OCI-LY1 (cell line): ENCODE measurements at regions not wholly inside any gene's neighbourhood (a gene's known extent, or its start where the extent isn't known, plus 50 kb on each side); places are given as distances from the start of the nearest gene placed in this dataset.

ENCODE experiments used
- EZH2 ChIP-seq: fragments of 200-600 bp; sonication (generic), shearing (Covaris generic); IDR thresholded peaks from 2 replicates; pipeline ENCODE4 v1.8.0; 2017; ENCODE audit warnings: borderline replicate concordance, mixed run types, mild to moderate bottlenecking, antibody characterized with exemption, low read length, moderate library complexity, mixed read lengths
- TF ChIP-seq, protein P1 (sequence below): fragments of 200-600 bp; sonication (generic), shearing (Covaris generic); IDR thresholded peaks from 2 replicates; pipeline ENCODE4 v1.5.1; 2017; ENCODE audit warnings: mild to moderate bottlenecking, antibody characterized with exemption, low read length, moderate library complexity, mixed read lengths

DNA sequence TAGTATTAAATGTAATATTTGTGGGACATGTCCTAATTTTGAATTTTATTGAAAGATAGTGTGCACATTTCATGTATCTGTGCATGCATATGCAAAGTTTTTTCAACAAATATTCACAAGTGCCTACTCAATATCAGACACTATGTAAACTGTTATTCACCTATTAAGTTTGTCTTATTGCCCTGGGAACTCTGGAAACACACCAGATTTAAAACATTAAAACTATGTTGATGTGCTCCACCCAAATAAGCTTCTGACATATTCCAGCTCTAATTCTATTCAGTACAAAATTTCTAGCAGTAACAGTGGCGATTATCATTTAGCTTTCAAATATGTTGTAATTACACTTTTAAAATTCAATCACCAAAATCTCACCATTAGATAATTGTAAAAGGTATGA lies 183.1 kb upstream of the TTC29 start:
- TF ChIP-seq, protein P1, sequence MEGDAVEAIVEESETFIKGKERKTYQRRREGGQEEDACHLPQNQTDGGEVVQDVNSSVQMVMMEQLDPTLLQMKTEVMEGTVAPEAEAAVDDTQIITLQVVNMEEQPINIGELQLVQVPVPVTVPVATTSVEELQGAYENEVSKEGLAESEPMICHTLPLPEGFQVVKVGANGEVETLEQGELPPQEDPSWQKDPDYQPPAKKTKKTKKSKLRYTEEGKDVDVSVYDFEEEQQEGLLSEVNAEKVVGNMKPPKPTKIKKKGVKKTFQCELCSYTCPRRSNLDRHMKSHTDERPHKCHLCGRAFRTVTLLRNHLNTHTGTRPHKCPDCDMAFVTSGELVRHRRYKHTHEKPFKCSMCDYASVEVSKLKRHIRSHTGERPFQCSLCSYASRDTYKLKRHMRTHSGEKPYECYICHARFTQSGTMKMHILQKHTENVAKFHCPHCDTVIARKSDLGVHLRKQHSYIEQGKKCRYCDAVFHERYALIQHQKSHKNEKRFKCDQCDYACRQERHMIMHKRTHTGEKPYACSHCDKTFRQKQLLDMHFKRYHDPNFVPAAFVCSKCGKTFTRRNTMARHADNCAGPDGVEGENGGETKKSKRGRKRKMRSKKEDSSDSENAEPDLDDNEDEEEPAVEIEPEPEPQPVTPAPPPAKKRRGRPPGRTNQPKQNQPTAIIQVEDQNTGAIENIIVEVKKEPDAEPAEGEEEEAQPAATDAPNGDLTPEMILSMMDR: no peak
- no peak for TF ChIP-seq EZH2
